H1 (cell line): ENCODE measurements at regions not wholly inside any gene's neighbourhood (a gene's known extent, or its start where the extent isn't known, plus 50 kb on each side); places are given as distances from the start of the nearest gene placed in this dataset.

Source experiments
- CTCF ChIA-PET: fragments of 300-600 bp; sonication (Branson Sonifier 250); formaldehyde crosslinking; loops from one replicate; lab custom pipeline; 2021; ENCODE audit not compliant: partially characterized antibody; lab: Charles Lee
- POLR2A ChIA-PET: fragments of 300-600 bp; sonication (Branson Sonifier 250); formaldehyde crosslinking; loops from one replicate; lab custom pipeline; 2021; ENCODE audit warnings: inconsistent platforms; ENCODE audit not compliant: partially characterized antibody; lab: Charles Lee
- DNase-seq, 2 experiments: peaks; one replicate each; pipeline versions ENCODE4 v3.0.0 to v3.0.0-alpha.2; 2010 to 2022; ENCODE audit warnings: low spot score in 2 of 2, low read depth in 1 of 2, mixed read lengths in 1 of 2
- FAIRE-seq: peaks from 2 replicates; lab custom pipeline; 2011; peaks lifted over from hg19 to GRCh38; lab: Jason Lieb, UNC
- H2AFZ ChIP-seq: 2 replicates; pipeline ENCODE4 v1.8.1; 2012; ENCODE audit warnings: low read length, inconsistent platforms
- H2AK5ac ChIP-seq: 2 replicates; pipeline ENCODE4 v1.6.1; 2013; ENCODE audit warnings: low read depth, low read length
- H2BK120ac ChIP-seq: replicated peaks from 2 replicates; pipeline ENCODE3; 2013; ENCODE audit warnings: low read depth, low read length, inconsistent platforms
- H2BK12ac ChIP-seq: 2 replicates; pipeline ENCODE4 v1.6.1; 2013; ENCODE audit warnings: low read depth, low read length
- H2BK15ac ChIP-seq: 2 replicates; pipeline ENCODE4 v1.6.1; 2013; ENCODE audit warnings: low read length
- H2BK20ac ChIP-seq: 2 replicates; pipeline ENCODE4 v1.6.1; 2013; ENCODE audit warnings: low read length
- H2BK5ac ChIP-seq: 2 replicates; pipeline ENCODE4 v1.6.1; 2013; ENCODE audit warnings: low read depth, low read length
- H3K14ac ChIP-seq: 2 replicates; pipeline ENCODE4 v1.6.1; 2013; ENCODE audit warnings: inconsistent platforms; ENCODE audit not compliant: insufficient read length
- H3K18ac ChIP-seq: 2 replicates; pipeline ENCODE4 v1.6.1; 2013; ENCODE audit warnings: low read length; ENCODE audit errors: extremely low read depth
- H3K23ac ChIP-seq: 2 replicates; pipeline ENCODE4 v1.6.1; 2013; ENCODE audit warnings: inconsistent platforms; ENCODE audit not compliant: insufficient read length
- H3K23me2 ChIP-seq: 2 replicates; pipeline ENCODE4 v1.6.1; 2013; ENCODE audit warnings: low read depth, low read length
- H3K27ac ChIP-seq: 2 replicates; pipeline ENCODE4 v1.6.1; 2011; ENCODE audit warnings: low read depth, low read length, inconsistent platforms
- H3K27me3 ChIP-seq, 4 experiments: replicated peaks in 1 of 4; 1 replicate in 1 of 4; 2 replicates in 3 of 4; pipeline versions ENCODE4 v1.6.1 to v1.8.1; 2011 to 2013; ENCODE audit warnings: low read length in 3 of 4, mild to moderate bottlenecking in 3 of 4, inconsistent platforms in 2 of 4, mixed read lengths in 2 of 4, moderate library complexity in 1 of 4; ENCODE audit not compliant: control insufficient read depth in 3 of 4, insufficient read depth in 3 of 4; ENCODE audit errors: extremely low read depth in 1 of 4
- H3K36me3 ChIP-seq, 4 experiments: 2 replicates each; pipeline versions ENCODE4 v1.6.1 to v1.8.1; 2011 to 2013; ENCODE audit warnings: mild to moderate bottlenecking in 4 of 4, low read length in 3 of 4, moderate library complexity in 2 of 4, control low read depth in 1 of 4, inconsistent platforms in 1 of 4; ENCODE audit not compliant: insufficient read depth in 4 of 4, control insufficient read depth in 2 of 4
- H3K4ac ChIP-seq: replicated peaks from 2 replicates; pipeline ENCODE3; 2013; ENCODE audit warnings: low read length, low read depth, mixed read lengths, inconsistent platforms; ENCODE audit not compliant: insufficient read length
- H3K4me1 ChIP-seq, 4 experiments: replicated peaks in 1 of 4; 1 replicate in 1 of 4; 2 replicates in 3 of 4; pipeline versions ENCODE4 v1.6.1 to v1.8.1; 2011 to 2013; ENCODE audit warnings: low read length in 3 of 4, inconsistent platforms in 2 of 4, mixed read lengths in 1 of 4; ENCODE audit not compliant: insufficient read depth in 4 of 4, control insufficient read depth in 3 of 4
- H3K4me2 ChIP-seq, 2 experiments: 2 replicates each; pipeline versions ENCODE4 v1.6.1 to v1.8.1; 2011 to 2013; ENCODE audit warnings: low read depth in 2 of 2, low read length in 2 of 2, control low read depth in 1 of 2, inconsistent platforms in 1 of 2, mild to moderate bottlenecking in 1 of 2; ENCODE audit not compliant: insufficient read depth in 1 of 2
- H3K4me3 ChIP-seq, 4 experiments: fragments of 200-600, 300-600 bp in 1 of 4; sonication (generic), shearing (Covaris generic), sonication (Bioruptor Twin) in 1 of 4; 2 replicates each; pipeline versions ENCODE4 v1.5.1 to v1.8.1; 2011 to 2016; ENCODE audit warnings: low read length in 4 of 4, low read depth in 3 of 4, control low read depth in 2 of 4, inconsistent platforms in 2 of 4, mild to moderate bottlenecking in 2 of 4, mixed read lengths in 1 of 4, moderate library complexity in 1 of 4; ENCODE audit not compliant: insufficient read depth in 2 of 4; ENCODE audit errors: extremely low read depth in 1 of 4
- H3K56ac ChIP-seq: replicated peaks from 2 replicates; pipeline ENCODE3; 2013; ENCODE audit warnings: low read depth, mild to moderate bottlenecking, mixed read lengths, low read length, inconsistent platforms; ENCODE audit not compliant: insufficient read length
- H3K79me1 ChIP-seq: 2 replicates; pipeline ENCODE4 v1.6.1; 2013; ENCODE audit warnings: low read depth, low read length, control low read depth
- H3K79me2 ChIP-seq, 2 experiments: 2 replicates each; pipeline versions ENCODE4 v1.6.1 to v1.8.1; 2012 to 2013; ENCODE audit warnings: low read length in 2 of 2, mild to moderate bottlenecking in 2 of 2, inconsistent platforms in 1 of 2; ENCODE audit not compliant: insufficient read depth in 2 of 2, control insufficient read depth in 1 of 2
- H3K9ac ChIP-seq, 4 experiments: replicated peaks in 1 of 4; 1 replicate in 1 of 4; 2 replicates in 3 of 4; pipeline versions ENCODE4 v1.6.1 to v1.8.1; 2011 to 2013; ENCODE audit warnings: low read depth in 3 of 4, low read length in 3 of 4, control low read depth in 2 of 4, mild to moderate bottlenecking in 2 of 4, moderate library complexity in 2 of 4, inconsistent platforms in 1 of 4; ENCODE audit errors: extremely low read depth in 1 of 4
- H3K9me3 ChIP-seq, 2 experiments: 2 replicates each; pipeline versions ENCODE4 v1.6.1 to v1.8.1; 2012 to 2013; ENCODE audit warnings: mild to moderate bottlenecking in 2 of 2, moderate library complexity in 2 of 2, control low read depth in 1 of 2, inconsistent platforms in 1 of 2, low read depth in 1 of 2, low read length in 1 of 2, mixed read lengths in 1 of 2; ENCODE audit not compliant: insufficient read depth in 2 of 2
- H4K20me1 ChIP-seq, 2 experiments: replicated peaks in 1 of 2; 2 replicates each; pipeline versions ENCODE3 to v1.8.1; 2011 to 2013; ENCODE audit warnings: inconsistent platforms in 2 of 2, low read length in 2 of 2, mild to moderate bottlenecking in 1 of 2; ENCODE audit not compliant: insufficient read depth in 2 of 2, control insufficient read depth in 1 of 2
- H4K5ac ChIP-seq: 2 replicates; pipeline ENCODE4 v1.6.1; 2013; ENCODE audit warnings: low read length, low read depth, mixed read lengths, inconsistent platforms; ENCODE audit not compliant: insufficient read length
- H4K8ac ChIP-seq: 2 replicates; pipeline ENCODE4 v1.8.0; 2013; ENCODE audit warnings: mild to moderate bottlenecking, moderate library complexity, low read length, inconsistent platforms; ENCODE audit not compliant: insufficient read depth; ENCODE audit errors: extremely low read depth
- H4K91ac ChIP-seq: replicated peaks from 2 replicates; pipeline ENCODE3; 2013; ENCODE audit warnings: low read length, mixed read lengths, inconsistent platforms; ENCODE audit not compliant: insufficient read length
- CEBPB ChIP-seq: IDR thresholded peaks from 2 replicates; pipeline ENCODE4 v1.6.1; 2012; ENCODE audit warnings: low read depth, low read length
- JUND ChIP-seq: IDR thresholded peaks from 2 replicates; pipeline ENCODE4 v1.6.1; 2011; ENCODE audit warnings: mild to moderate bottlenecking, improper control_type of control experiment, low read length
- KDM5A ChIP-seq: fragments of 200-600 bp; IDR thresholded peaks from 2 replicates; pipeline ENCODE4 v1.7.1; 2012; ENCODE audit warnings: mild to moderate bottlenecking, low read length, inconsistent platforms, mixed read lengths
- PHF8 ChIP-seq: fragments of 200-600 bp; sonication (generic); conservative IDR thresholded peaks from 2 replicates; pipeline ENCODE4 v1.7.1; 2012; ENCODE audit warnings: low read depth, mild to moderate bottlenecking, inconsistent platforms, low read length, moderate library complexity
- SP4 ChIP-seq: IDR thresholded peaks from 2 replicates; pipeline ENCODE4 v1.6.1; 2012; ENCODE audit warnings: low read length, inconsistent platforms
- SRF ChIP-seq: IDR thresholded peaks from 2 replicates; pipeline ENCODE4 v1.6.1; 2011; ENCODE audit warnings: mild to moderate bottlenecking, low read depth, low read length, moderate library complexity
- WGBS, 2 experiments: shearing (Covaris generic) in 1 of 2; methylation state at CpG; one replicate each; pipeline versions ENCODE4 v1.1.6 to v1.1.7; 2013 to 2015; ENCODE audit warnings: low lambda C conversion rate in 2 of 2, mixed read lengths in 2 of 2, inconsistent platforms in 1 of 2, low coverage in 1 of 2, missing lambda C conversion rate in 1 of 2; ENCODE audit not compliant: insufficient replicate concordance in 2 of 2, insufficient coverage in 1 of 2, insufficient read length in 1 of 2; ENCODE audit errors: extremely low coverage in 1 of 2, missing lambda C conversion rate in 1 of 2; 5-methylcytosine and 5-hydroxymethylcytosine counted together

GRCh38 chr2:156673981-156674380 is 237.8 kb downstream of the GPD2 start:
- no peak overlapping the region for H3K4me3 ChIP-seq
- H4K91ac ChIP-seq: no peak overlapping the region
- CTCF ChIA-PET: no interaction called here
- H3K18ac ChIP-seq: no peak overlapping the region
- no peak overlapping the region for H2AFZ ChIP-seq
- 72% methylated on average over 2 of the region's 2 CpGs; no CpG with 5 or more reads in 1 of the 2 experiments for whole genome bisulfite sequencing, 2 experiments
- H4K20me1 ChIP-seq: no peaks in the 10 kb centered on the region
- no peaks in the 10 kb centered on the region for H3K79me2 ChIP-seq
- no peak overlapping the region for H2BK120ac ChIP-seq
- no peak overlapping the region for H2BK5ac ChIP-seq
- no peak overlapping the region for H2BK20ac ChIP-seq
- H2BK12ac ChIP-seq: no peak overlapping the region
- POLR2A ChIA-PET: no interaction called here
- TF ChIP-seq JUND (no peak), PHF8 (no peak), SP4 (no peak), SRF (no peak), CEBPB (no peak), KDM5A (no peak)
- H3K79me1 ChIP-seq: no peaks in the 10 kb centered on the region
- H3K9ac ChIP-seq: no peak overlapping the region
- no peak overlapping the region for H3K27ac ChIP-seq
- H3K4me1 ChIP-seq: peaks cover 0 to 4% (median 3%) of the 10 kb centered on the region in 4 experiments; a peak in 3 of 7 replicates
- H3K4ac ChIP-seq: no peak overlapping the region
- no peak for FAIRE-seq
- H4K5ac ChIP-seq: no peak overlapping the region
- no peak overlapping the region for H2BK15ac ChIP-seq
- no peak overlapping the region for H3K4me2 ChIP-seq
- no peak overlapping the region for H2AK5ac ChIP-seq
- H3K36me3 ChIP-seq: no peaks in the 10 kb centered on the region
- H3K27me3 ChIP-seq: no peaks in the 10 kb centered on the region
- no peak overlapping the region for H3K14ac ChIP-seq
- no peak overlapping the region for H3K23ac ChIP-seq
- no peaks in the 10 kb centered on the region for H3K23me2 ChIP-seq
- DNase-seq: no peak
- H3K9me3 ChIP-seq: no peaks in the 10 kb centered on the region; a peak in 1 of 4 replicates
- H4K8ac ChIP-seq: no peak overlapping the region
- no peak overlapping the region for H3K56ac ChIP-seq
